ENCODE measurements at regions not wholly inside any gene's neighbourhood (a gene's known extent, or its start where the extent isn't known, plus 50 kb on each side); places are given as distances from the start of the nearest gene placed in this dataset.

DNA sequence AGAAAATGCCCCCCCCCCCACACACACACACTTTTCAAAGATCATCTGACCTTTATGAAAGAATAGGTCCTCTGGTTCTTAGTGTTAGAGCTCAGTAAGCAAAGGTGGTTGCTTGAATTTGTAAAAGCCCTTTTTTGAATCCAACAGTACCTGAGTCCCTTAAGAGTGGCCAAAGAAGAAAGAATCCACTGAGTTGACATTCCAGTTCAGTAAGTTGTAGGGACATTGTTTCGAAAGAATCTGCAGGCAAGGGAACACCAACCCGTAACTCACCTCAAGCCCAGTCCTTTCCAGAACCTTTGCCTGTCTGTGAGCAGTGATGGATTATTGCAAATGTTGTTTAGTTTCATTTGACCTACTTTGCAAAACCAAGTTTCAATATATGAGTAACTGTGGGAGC lies 64.2 kb upstream of the MAP3K4 start:
- no peaks in the 10 kb centered on the region for H3K9me3 ChIP-seq
- peaks cover 8 to 18% (median 10%) of the 10 kb centered on the region in 3 donors for H3K4me1 ChIP-seq
- H3K27me3 ChIP-seq: peaks cover 0 to 17% (median 0%) of the 10 kb centered on the region in 4 donors
- no peak for DNase-seq
- 45 to 70% methylated on average over 2 of the region's 2 CpGs for WGBS, 2 donors
- H3K36me3 ChIP-seq: no peaks in the 10 kb centered on the region
- H3K27ac ChIP-seq: peak overlapping the region in 3 of 4 donors; percentile 58 to 71 (median 61)
- intact Hi-C loops (cut with DNase I): loop anchor here (10.0 kb wide), 1 partner anchor 193 kb away; no protein-coding TSS in a partner anchor
- peak overlapping the region in 2 of 4 donors; percentile 4 to 13 for H3K4me3 ChIP-seq
- TF ChIP-seq POLR2A (IDR thresholded peaks at IDR 0.05): no peak

DNA sequence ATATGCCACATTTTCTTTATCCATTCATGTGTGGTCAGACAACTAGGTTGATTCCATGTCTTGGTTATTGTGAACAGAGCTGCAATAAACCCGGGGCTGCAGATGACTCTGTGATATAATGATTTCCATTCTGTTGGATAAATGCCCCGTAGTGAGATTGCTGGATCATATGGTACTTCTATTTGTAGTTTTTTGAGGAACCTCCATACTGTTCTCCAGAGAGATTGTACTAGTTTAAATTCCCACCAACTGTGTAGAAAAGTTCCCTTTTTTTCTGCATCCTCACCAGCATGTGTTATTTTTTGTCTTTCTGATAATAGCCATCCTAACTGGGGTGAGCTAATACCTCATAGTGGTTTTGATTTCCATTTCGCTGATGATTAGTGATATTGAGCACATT lies 62.2 kb upstream of the MAP3K4 start:
- intact Hi-C loops (cut with DNase I): loop anchor here (10.0 kb wide), 1 partner anchor 195 kb away; no protein-coding TSS in a partner anchor
- Histone ChIP-seq H3K4me1 (peaks cover 8 to 18% (median 10%) of the 10 kb centered on the region in 3 donors), H3K27ac (no peak overlapping the region), H3K36me3 (no peaks in the 10 kb centered on the region), H3K9me3 (no peaks in the 10 kb centered on the region), H3K4me3 (no peak overlapping the region), H3K27me3 (peaks cover 0 to 17% (median 0%) of the 10 kb centered on the region in 4 donors)
- TF ChIP-seq, protein P1, sequence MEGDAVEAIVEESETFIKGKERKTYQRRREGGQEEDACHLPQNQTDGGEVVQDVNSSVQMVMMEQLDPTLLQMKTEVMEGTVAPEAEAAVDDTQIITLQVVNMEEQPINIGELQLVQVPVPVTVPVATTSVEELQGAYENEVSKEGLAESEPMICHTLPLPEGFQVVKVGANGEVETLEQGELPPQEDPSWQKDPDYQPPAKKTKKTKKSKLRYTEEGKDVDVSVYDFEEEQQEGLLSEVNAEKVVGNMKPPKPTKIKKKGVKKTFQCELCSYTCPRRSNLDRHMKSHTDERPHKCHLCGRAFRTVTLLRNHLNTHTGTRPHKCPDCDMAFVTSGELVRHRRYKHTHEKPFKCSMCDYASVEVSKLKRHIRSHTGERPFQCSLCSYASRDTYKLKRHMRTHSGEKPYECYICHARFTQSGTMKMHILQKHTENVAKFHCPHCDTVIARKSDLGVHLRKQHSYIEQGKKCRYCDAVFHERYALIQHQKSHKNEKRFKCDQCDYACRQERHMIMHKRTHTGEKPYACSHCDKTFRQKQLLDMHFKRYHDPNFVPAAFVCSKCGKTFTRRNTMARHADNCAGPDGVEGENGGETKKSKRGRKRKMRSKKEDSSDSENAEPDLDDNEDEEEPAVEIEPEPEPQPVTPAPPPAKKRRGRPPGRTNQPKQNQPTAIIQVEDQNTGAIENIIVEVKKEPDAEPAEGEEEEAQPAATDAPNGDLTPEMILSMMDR (IDR thresholded peaks at IDR 0.05): no peak
- TF ChIP-seq POLR2A (IDR thresholded peaks at IDR 0.05): no peak
- DNase-seq: no peak
- 77 to 85% methylated on average over 3 of the region's 3 CpGs for WGBS, 2 donors

DNA sequence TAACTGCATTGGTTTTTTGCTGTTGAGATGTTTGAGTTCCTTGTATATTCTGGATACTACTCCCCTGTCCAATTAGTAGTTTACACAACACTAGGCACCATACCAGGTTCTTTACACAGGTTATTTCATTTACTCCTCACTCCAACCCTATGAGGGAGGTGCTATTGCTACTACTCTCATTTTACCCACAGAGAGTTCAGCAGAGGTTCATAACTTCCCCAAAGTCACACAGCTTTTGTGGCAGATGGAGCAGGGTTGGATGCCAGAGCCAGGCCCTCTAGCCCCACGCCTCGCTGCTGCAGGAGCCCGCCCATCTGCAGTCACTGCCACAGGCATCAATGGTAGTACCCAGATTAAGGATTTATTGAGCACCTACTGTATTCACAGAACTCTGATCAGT lies 61.7 kb upstream of the MAP3K4 start:
- no peaks in the 10 kb centered on the region for H3K9me3 ChIP-seq
- H3K27me3 ChIP-seq: peaks cover 0 to 17% (median 0%) of the 10 kb centered on the region in 4 donors
- no peak overlapping the region for H3K4me3 ChIP-seq
- H3K36me3 ChIP-seq: no peaks in the 10 kb centered on the region
- 70 to 89% methylated on average over 2 to 3 of the region's 3 CpGs for WGBS, 2 donors
- no peak for DNase-seq
- TF ChIP-seq POLR2A (IDR thresholded peaks at IDR 0.05): no peak
- TF ChIP-seq, protein P1 (IDR thresholded peaks at IDR 0.05): no peak
- H3K4me1 ChIP-seq: peaks cover 8 to 18% (median 10%) of the 10 kb centered on the region in 3 donors
- intact Hi-C loops (cut with DNase I): loop anchor here (5.0 to 10.0 kb wide), 3 partner anchors 62 to 442 kb away; partner anchors contain the start of gene MAP3K4
- H3K27ac ChIP-seq: no peak overlapping the region

DNA sequence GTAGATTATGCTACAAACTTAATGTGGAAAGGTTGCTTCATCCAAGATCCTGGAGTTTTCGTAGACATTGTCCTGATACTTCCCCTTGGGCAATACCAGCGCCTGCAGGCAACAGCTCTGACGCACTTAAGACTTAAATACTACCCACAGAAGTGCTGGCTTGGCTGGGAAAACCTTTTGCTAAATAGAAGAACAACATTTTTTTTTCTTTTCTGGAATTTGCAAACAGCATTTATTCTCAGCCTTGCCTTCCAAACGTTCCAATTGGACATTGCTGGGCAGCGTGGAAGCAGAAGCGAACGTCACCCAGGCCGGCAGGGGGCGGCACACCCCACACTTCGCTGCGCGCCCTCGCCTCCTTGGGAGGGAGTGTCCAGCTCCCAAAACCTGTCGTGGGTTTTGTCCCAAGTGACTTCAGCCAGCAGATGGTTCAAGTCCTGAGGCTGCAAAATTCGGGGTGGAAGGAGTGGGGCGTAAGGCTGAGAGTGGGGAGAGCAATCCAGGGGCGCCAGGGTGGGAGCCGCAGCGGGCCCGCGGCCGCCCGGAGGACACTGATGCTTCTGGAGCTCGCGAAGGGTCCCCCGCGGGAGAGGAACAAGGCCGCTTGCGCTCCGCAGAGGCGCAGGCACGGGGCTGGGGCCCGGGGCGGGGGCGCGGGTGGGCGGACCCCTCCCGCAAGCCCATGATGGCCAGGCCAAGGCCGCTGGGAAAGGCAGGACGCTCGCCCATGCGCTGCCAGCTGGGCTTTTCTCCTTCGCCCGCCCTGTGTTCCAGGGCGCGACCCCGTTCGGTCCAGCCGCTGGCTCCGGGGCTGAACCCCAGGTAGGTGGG lies 60.8 kb upstream of the MAP3K4 start:
- H3K27ac ChIP-seq: peak overlapping the region in 2 of 4 donors; percentile 11 to 70
- H3K4me3 ChIP-seq: peak overlapping the region; percentile 41 to 69 (median 54)
- 1 to 12% methylated on average over 11 to 16 of the region's 50 CpGs for WGBS, 2 donors

More for the DNA sequence above, 60.8 kb upstream of the MAP3K4 start:
- Histone ChIP-seq H3K9me3 (no peaks in the 10 kb centered on the region), H3K4me1 (peaks cover 8 to 18% (median 10%) of the 10 kb centered on the region in 3 donors), H3K27me3 (peaks cover 0 to 17% (median 0%) of the 10 kb centered on the region in 4 donors), H3K36me3 (no peaks in the 10 kb centered on the region)
- no peak for DNase-seq
- no peak for TF ChIP-seq POLR2A (IDR thresholded peaks at IDR 0.05)
- TF ChIP-seq, protein P1 (IDR thresholded peaks at IDR 0.05): peak; percentile 68 to 92 (median 89)
- intact Hi-C loops (cut with DNase I): loop anchor here (5.0 kb wide), 2 partner anchors 62 to 442 kb away; partner anchors contain the start of gene MAP3K4
